ENCODE measurements at regions not wholly inside any gene's neighbourhood (a gene's known extent, or its start where the extent isn't known, plus 50 kb on each side); places are given as distances from the start of the nearest gene placed in this dataset.
"Not testable (repeated sequence)": the region's sequence is repeated elsewhere in the genome, so short reads cannot be mapped to it uniquely, and the experiment has no call there.

GRCh38 chr3:104362319-104362718, 1004.4 kb upstream of the ALCAM start:
- DNase-seq (ENCODE audit: low read depth in 2 of 2): no peak

DNA sequence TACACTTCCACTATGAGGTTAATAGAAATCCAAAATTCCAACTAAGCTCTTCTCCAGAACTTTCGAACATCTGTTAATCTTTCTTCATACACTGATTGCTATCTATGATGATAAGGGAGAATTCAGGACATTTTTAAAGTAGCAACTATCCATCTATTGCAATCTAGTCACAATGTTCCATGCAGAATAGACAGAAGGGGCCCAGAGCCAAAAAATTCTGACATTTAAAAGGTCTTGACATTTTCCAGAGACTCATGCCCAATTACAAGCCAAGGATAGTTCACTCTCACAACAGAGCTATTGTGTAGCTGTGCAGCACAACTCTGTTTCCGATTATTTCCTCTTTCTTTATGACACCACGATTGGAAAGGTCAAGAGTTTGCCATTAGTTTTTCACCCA, 999.7 kb upstream of the ALCAM start:
- no peak for DNase-seq (ENCODE audit: low read depth in 2 of 2)

- no peak for DNase-seq (ENCODE audit: low read depth in 2 of 2)
Observed at GRCh38 chr3:104368760-104369159, 997.9 kb upstream of the ALCAM start.

DNA sequence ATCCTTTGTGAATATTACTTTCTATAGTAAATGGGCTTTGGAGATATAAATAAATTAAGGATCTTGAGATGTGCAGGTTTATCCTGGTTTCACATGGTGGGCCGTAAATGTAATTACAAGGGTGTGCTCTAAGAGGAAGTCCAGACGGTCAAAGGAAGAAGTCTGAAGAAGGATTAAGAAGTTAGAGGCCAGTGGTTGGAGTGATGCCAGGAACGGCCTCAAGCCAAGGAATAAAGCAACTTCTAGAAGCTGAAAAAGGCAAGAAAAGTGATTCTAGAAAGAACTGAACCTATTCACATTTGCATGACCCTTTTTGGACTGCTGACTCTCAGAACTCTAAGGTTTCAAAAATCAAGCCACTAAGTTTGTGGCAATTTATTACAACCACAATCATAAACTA, 981.3 kb upstream of the ALCAM start:
- no peak for DNase-seq (ENCODE audit: low read depth in 2 of 2)

DNA sequence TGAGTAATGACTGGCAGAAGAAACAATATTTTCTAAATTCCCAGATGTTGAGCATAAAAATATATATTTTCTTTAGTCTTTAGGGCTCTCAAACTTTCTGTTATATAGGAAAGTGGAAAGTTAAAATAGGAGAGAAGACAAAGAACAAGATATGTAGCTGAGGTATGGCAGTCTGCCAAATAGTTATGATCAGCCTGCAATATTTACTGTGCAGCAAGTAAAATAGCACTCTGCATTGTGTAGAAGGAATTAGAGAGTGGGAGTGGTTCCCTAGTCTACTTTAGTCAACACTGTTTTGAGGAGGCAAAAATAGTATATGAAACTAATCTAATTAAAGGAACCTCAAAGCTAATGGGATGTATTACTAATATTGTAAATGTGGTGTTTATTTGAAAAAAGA, 978.1 kb upstream of the ALCAM start:
- peak; percentile 6 to 14 for DNase-seq (ENCODE audit: low read depth in 2 of 2)

DNA sequence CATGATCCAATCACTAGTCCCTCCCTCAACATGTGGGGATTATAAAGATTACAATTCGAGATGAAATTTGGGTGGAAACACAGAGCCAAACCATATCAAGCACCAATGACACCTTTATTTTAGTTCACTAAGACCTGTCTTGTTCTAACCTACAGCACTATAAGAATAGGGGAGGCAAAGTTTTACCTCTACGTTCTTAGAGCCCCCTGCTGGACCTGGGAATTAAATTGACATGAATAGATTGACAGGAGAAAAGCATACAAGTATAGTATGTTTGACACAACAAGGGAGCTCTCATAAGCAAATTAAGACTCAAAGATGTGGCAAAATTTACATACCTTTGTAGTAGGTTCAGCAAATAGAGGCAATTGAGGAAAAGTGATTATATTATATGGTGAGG, 974.4 kb upstream of the ALCAM start:
- DNase-seq (ENCODE audit: low read depth in 2 of 2): no peak

- DNase-seq (ENCODE audit: low read depth in 2 of 2): no peak
Observed at GRCh38 chr3:104396974-104397669, 969.6 kb upstream of the ALCAM start.

DNA sequence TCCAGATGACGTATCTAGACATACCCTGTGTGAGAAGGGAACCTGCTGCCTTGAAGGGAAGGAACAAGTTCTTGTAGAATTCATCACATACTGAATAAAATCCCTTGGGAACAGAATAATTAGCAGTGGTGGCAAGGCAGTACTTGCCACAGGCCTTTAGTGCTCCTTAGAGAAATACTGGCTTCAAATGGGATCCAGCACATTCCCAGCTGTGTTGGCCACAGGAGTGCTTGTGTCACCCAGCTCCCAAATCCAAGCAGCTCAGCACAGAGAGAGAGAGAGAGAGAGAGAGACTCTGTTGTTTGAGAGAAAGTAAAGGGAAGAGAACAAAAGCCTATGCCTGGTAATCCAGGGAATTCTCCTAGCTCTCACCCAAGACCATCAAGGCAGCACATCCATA, 969.0 kb upstream of the ALCAM start:
- DNase-seq (ENCODE audit: low read depth in 2 of 2): no peak

- no peak for DNase-seq (ENCODE audit: low read depth in 2 of 2)
Observed at GRCh38 chr3:104402902-104403301, 963.8 kb upstream of the ALCAM start.

DNA sequence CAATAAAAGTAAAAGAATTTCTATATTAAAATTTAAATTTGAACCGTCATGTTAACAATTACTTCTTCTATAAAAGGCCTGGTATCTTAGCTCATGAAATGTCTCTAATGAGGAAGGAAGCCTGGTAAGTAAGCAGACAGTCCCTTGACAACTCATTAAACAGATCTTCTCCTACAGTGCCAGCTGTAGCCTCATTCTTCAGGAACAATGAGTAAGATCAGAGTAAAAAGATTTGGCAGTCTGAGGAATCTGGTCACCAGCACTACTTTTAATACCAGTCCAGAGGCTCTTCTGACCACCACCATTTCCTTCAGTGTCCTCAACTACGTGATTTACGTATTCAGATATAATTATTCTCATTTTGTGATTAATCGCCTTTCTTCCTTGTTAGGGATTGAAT, 955.0 kb upstream of the ALCAM start:
- DNase-seq (ENCODE audit: low read depth in 2 of 2): no peak

GRCh38 chr3:104412608-104413580, 953.8 kb upstream of the ALCAM start:
- DNase-seq (ENCODE audit: low read depth in 2 of 2): no peak

DNA sequence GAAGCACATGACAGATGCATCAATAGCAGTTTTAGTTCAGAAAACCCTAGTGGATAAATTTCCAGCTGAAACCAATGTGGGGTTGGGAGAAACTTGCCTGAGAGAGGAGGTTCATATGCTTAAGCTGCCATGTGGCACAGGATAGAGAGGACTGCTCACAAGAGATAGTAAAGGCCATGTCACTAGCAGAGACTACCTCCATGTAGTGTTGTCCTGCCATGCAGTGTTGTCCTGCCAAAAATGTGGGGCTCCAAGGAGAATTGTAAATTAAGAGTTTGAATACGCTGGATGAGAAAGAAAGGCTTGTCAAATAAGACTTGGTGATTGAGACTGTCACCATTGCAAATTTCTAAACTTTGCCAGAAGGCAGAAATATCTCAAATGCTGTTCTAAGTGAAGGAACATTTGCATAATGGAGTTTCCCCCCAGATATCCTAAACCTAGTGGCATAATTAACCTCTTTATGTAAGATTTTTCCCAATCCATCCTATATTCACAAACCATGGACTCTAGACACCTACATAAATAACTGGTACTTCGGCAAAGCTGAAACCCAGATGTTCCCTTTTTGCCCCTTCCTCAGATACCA, 938.3 kb upstream of the ALCAM start:
- no peak for DNase-seq (ENCODE audit: low read depth in 2 of 2)

GRCh38 chr3:104429727-104430126, 937.0 kb upstream of the ALCAM start:
- no peak for DNase-seq (ENCODE audit: low read depth in 2 of 2)

GRCh38 chr3:104436506-104436905, 930.2 kb upstream of the ALCAM start:
- peak; percentile 30 to 38 for DNase-seq (ENCODE audit: low read depth in 2 of 2)

DNA sequence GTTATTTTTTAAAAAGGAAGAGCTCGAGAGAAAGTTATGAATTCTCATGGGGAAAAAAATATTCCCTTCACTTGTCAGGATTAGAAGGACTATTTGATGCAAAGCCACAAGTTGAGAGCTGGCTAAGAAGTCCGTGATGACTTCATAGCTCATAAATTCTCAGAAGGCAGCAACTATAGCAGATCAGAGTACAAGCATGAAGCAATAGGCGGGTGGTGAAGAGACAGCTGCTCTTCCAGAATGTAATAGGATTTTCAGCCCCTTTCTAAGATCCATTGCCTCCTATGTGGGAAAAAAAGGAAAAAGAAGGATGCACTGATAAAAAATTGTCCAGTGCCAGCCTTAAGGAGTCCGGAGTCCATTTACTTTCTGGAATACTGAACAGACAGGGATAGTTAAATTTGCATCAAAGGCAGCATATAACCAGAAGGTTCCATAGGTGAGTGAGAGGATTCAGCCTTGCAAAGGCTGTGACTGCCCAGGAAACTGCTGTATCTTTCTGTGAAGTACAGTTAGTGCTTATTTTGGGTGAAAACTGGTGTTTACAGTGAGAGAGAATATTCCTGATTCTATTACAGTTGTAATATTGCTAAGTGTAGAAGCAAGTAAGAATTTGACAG, 929.5 kb upstream of the ALCAM start:
- peak; percentile 89 for DNase-seq (ENCODE audit: low read depth in 2 of 2)

- peak; percentile 68 to 74 for DNase-seq (ENCODE audit: low read depth in 2 of 2)
Observed at GRCh38 chr3:104437891-104438290, 928.8 kb upstream of the ALCAM start.

DNA sequence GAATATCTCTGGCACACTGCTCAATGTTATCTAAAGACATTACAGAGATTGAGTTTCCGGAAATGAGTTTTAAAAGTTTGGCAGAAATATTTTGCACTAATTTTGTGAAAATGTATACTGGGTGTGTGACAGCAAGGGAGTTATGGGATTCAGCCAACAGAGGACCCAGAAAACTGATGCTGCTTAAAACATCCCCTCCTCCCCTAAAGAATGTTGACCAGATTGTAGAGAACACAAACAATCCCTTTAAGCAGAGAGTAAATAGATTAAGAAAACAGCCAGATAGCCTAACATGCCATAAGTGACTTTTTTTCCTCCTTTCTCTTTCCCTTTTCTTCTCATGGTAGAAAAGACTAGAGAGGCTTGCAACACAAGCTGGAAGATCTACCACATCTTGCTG, 928.0 kb upstream of the ALCAM start:
- no peak for DNase-seq (ENCODE audit: low read depth in 2 of 2)

DNA sequence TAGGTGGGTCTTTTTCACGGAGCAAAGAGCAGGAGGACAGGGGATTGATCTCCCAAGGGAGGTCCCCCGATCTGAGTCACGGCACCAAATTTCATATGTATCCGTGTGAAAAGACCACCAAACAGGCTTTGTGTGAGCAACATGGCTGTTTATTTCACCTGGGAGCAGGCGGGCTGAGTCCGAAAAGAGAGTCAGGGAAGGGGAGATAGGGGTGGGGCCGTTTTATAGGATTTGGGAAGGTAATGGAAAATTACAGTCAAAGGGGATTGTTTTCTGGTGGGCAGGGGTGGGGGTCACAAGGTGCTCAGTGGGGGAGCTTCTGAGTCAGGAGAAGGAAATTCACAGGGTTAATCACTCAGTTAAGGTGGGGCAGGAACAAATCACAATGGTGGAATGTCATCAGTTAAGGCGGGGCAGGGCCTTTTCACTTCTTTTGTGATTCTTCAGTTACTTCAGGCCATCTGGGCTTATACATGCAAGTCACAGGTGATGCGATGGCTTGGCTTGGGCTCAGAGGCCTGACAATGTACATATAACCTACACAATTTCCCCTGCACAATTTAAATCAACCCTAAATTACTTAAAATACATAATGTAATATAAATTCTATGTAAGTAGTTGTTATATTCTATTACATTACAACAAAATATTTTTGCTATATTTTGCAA, 921.3 kb upstream of the ALCAM start:
- not testable (repeated sequence) for DNase-seq (ENCODE audit: low read depth in 2 of 2)

DNA sequence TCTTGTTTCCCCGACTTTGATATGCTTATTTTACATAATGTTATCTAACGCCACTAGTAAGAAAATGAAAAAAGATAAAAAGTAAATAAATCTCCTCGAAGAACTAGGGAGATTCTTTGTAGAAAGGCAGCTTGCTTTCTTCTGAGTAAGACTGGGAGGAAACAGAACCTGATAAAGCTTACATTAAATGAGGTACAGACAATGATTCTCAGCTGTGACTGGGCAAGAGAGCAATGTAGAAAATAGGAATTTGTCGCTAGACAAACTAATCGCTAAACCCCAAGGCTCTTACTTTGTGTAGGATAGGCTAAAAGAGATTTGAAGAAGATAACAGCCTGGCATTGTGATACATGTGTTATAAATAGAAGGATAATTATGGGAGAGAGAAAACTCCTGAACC, 919.0 kb upstream of the ALCAM start:
- DNase-seq (ENCODE audit: low read depth in 2 of 2): no peak

DNA sequence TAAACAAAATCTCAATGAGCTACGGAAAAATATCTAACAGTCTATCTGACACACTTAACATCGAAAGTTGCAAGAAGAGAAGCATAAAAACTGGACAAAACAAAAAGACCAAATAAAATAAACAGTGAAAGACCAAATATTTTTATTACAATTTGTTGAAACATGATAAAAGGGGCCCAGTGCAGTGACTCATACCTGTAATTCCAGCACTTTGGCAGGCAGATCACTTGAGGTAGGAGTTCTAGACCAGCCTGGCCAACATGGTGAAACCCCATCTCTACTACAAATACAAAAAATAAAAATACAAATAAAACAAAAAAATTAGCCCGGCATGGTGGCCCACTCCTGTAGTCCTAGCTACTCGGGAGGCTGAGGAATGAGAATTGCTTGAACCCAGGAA, 914.0 kb upstream of the ALCAM start:
- DNase-seq (ENCODE audit: low read depth in 2 of 2): no peak

GRCh38 chr3:104458657-104459056, 908.1 kb upstream of the ALCAM start:
- DNase-seq (ENCODE audit: low read depth in 2 of 2): no peak
